GM23248 (cell line): ENCODE measurements at regions not wholly inside any gene's neighbourhood (a gene's known extent, or its start where the extent isn't known, plus 50 kb on each side); places are given as distances from the start of the nearest gene placed in this dataset.

Experiments used
- EZH2 ChIP-seq: fragments of 200-600 bp; sonication (generic); IDR thresholded peaks from 2 replicates; pipeline ENCODE4 v1.6.1; 2018; ENCODE audit warnings: antibody characterized with exemption, mild to moderate bottlenecking; ENCODE audit not compliant: insufficient read depth, poor library complexity, severe bottlenecking
- EZH2phosphoT487 ChIP-seq: fragments of 200-600 bp; sonication (generic); IDR thresholded peaks from 2 replicates; pipeline ENCODE4 v1.6.1; 2018; ENCODE audit warnings: antibody characterized with exemption, moderate library complexity, mild to moderate bottlenecking, low read depth; ENCODE audit not compliant: insufficient read depth

DNA sequence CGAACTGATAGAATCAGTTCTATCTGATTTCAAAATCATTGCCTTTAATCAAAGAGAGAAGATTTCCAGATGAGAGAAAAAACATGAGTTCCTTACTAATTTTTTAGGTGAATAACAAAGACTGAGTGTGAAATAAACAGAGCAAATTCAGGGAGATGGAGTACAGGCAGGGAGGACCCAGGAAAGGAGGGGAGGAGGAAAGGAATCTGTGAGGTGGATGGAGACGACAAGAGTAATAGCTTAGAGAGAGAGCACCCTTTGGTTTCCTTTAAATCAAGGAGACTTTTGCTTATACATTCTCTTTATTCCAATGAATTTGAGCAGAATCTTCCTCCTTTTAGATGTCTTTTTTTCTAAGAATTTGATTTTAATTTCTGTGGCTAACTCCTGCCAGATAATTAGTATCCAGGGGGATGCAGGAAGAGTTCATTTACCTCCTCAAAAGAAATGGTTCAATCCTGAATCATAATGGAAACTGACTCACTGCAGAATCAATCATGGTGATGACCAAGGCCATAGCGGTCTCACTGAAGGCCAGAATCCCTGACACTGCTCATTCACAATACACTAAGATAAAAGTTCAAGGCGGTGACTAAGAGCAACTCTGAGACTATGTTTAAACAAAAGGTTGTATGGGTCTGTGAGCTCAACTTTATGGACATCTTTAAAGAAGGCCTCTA, 234.0 kb upstream of the ZC3H12C start:
- TF ChIP-seq EZH2phosphoT487 = no peak
- TF ChIP-seq EZH2 = no peak
